GM03348 (cell line): ENCODE measurements at regions not wholly inside any gene's neighbourhood (a gene's known extent, or its start where the extent isn't known, plus 50 kb on each side); places are given as distances from the start of the nearest gene placed in this dataset.

Experiments
- DNase-seq: peaks from one replicate; pipeline ENCODE4 v3.0.0; 2012; ENCODE audit warnings: low spot score

DNA sequence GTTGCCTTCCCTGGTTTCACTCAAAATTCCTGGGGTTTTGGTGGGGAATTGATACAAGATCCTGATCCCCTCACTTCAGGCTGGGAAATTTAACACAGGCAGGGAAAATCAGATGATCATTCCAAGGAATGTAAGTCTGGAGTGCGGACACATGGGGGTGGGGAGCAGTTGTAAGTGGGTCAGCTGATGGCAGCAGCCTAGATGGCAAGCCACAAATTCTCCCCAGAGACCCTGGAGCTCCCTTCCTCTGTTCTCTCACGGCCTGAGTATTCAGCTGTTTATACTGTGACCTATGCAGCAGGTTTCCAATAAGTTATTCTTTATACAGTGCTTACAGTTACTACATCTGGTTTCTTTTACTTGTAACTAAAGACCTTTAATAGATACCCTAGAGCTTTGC lies 144.9 kb downstream of the SH3BGRL2 start:
- no peak for DNase-seq

DNA sequence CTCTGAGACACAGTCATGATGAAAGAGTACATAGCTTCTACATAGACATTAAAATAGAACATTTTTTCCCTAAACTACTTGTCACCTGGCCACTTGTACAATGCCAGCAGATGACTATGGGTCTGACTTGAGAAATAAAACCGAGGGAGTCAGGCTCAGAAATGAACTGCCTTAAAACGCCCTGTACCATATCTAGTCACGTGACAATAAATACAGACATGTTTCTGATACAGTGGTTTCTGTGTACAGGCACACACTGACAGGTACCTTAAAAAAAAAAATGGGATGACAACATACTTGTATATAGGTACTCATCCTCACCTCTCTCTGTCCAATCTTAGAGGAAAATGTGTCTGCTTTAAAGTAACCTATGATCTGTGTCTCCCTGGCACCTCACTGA lies 144.1 kb downstream of the SH3BGRL2 start:
- DNase-seq = no peak

DNA sequence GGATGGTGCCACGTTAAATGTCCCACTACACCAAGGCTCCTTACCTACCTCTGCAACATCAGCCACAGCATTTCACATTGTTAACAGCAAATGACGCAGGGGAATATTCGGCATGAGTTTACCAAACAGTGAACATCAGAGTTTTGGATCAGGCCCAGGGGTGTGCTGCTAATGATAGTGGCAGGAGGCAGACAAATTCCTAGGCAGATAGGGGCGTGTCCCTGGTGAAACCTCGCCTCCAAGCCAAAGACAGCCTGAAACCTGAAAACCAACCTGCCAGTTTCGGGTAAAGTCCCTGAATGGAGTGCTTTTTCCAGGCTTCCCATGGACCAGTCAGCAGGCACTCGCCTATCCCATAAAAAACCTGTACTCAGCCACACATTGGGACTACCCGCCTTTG lies 133.6 kb downstream of the SH3BGRL2 start:
- DNase-seq = no peak

DNA sequence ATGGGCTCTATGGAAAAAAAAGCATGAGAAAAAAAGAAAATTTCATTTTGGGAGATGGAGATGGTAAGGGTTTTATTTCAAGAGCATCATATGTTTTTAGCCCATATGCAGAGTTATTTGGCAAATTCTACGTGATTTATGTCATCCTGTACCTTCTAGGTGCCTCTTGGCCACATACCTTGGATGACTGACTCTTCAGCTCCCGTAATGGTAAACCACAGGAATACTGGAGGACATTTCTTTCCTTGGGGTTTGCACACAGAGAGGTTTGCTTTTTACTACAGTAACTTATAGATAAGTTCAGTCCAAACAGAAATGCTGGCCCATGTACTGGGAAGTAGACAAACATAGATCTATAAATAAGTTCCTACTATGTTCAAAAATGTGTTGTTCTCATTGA lies 132.2 kb downstream of the SH3BGRL2 start:
- DNase-seq = no peak

DNA sequence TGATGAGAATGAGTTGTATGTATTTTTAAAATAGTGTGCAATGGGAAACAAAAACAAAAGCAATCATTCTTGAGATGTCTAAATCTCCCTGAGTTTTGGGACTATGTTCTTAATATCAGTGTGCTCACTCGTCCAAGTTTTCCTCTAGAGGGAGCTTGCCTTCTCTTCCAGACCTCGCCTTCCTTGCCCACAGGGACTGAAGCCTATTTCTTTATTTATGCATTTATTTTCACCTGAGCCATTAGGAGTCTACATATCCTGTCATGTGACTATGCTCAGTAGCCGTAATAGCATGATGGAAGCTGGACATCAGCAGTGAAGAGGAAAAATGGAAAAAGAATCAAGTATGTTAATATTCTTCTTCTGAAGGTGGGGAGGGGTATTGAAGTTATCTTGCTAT lies 131.2 kb downstream of the SH3BGRL2 start:
- DNase-seq = no peak

DNA sequence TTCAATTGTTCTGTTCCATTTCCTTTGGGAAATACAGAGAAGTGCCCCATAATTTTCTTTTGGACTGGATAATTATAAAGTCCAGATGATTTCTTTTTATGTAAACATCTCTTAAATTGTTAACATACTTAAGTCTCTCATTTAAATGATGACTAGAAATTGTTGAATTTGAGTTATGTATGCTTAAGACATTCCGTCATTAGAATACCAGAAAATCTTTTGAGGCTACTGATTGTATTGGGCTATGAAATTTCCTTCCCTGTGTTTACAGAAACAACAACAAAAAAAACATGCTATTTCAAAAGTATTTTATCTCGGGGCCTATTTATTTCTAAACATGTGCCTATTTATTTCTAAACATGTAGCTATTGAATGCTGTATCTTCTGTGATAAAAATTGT lies 125.4 kb downstream of the SH3BGRL2 start:
- no peak for DNase-seq

DNA sequence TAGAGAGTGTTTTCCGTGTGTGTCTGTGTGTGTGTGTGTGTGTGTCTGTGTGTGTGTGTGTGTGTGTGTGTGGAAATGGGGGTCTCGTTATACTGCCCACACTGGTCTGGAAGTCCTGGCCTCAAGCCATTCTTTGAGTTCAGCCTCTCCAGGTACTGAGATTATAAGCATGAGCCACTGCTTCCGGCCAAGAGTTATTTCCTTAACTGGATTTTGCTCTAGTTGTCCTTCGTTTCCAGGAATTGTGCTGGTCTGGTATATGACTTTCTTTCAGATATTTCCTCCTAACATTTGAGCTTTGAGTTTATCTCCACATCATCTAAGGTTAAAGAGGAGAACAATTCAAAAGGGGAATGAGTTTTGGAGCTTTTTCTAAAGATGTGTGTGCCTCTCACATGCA lies 124.8 kb downstream of the SH3BGRL2 start:
- DNase-seq = no peak
